ENCODE measurements at regions not wholly inside any gene's neighbourhood (a gene's known extent, or its start where the extent isn't known, plus 50 kb on each side); places are given as distances from the start of the nearest gene placed in this dataset.

DNA sequence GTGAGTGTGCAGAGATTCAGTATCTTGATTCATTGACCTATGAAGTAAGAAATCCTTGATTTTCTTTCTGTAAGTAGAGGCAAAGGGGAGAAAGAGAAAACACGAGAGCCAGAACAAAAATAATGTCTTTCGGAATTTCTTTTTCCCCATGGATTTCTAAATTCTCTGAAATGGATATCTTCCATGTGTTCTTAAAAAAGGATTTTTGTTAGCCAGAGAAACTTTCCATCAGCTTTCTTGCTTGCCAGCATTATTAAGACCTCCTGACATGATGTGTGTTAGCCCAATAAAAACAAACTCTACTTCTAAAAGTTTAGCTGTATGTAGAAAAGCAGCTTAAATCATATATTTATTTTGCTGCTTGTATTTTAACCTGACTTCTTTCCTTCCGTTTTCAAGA lies 122.3 kb upstream of the AADACL2 start:
- Histone ChIP-seq H3K4me1 (ENCODE audit: control insufficient read depth, insufficient read depth, low read length) (no peaks in the 10 kb centered on the region), H3K36me3 (ENCODE audit: control insufficient read depth in 2 of 2, insufficient read depth in 1 of 2, low read length in 2 of 2) (no peaks in the 10 kb centered on the region), H3K9me3 (ENCODE audit: control insufficient read depth, insufficient read depth, low read depth, low read length) (no peaks in the 10 kb centered on the region), H3K4me3 (ENCODE audit: low read depth, low read length) (no peak overlapping the region), H3K27ac (ENCODE audit: extremely low read depth, low read depth, low read length) (no peak overlapping the region)
- CTCF ChIA-PET, result no interaction called here
- POLR2A ChIA-PET, result no interaction called here
- TF ChIP-seq ZNF426 (tag by site-specific recombination; IDR thresholded peaks at IDR 0.05), result no peak
- TF ChIP-seq ZNF677 (tag by site-specific recombination; IDR thresholded peaks at IDR 0.05), result no peak
- no peak for TF ChIP-seq ZNF555 (tag by site-specific recombination; conservative IDR thresholded peaks at IDR 0.05)
- TF ChIP-seq ZNF350 (tag by site-specific recombination; IDR thresholded peaks at IDR 0.05), result no peak
- no peak for TF ChIP-seq ZNF391 (tag by site-specific recombination; IDR thresholded peaks at IDR 0.05; ENCODE audit: borderline replicate concordance, low read depth)
- TF ChIP-seq, protein P1, sequence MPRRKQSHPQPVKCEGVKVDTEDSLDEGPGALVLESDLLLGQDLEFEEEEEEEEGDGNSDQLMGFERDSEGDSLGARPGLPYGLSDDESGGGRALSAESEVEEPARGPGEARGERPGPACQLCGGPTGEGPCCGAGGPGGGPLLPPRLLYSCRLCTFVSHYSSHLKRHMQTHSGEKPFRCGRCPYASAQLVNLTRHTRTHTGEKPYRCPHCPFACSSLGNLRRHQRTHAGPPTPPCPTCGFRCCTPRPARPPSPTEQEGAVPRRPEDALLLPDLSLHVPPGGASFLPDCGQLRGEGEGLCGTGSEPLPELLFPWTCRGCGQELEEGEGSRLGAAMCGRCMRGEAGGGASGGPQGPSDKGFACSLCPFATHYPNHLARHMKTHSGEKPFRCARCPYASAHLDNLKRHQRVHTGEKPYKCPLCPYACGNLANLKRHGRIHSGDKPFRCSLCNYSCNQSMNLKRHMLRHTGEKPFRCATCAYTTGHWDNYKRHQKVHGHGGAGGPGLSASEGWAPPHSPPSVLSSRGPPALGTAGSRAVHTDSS (tag by site-specific recombination; IDR thresholded peaks at IDR 0.05), result no peak
- TF ChIP-seq ZNF335 (tag by site-specific recombination; conservative IDR thresholded peaks at IDR 0.05), result no peak
- no peak for TF ChIP-seq ZNF626 (tag by site-specific recombination; IDR thresholded peaks at IDR 0.05)
- TF ChIP-seq ZNF660 (tag by site-specific recombination; IDR thresholded peaks at IDR 0.05), result no peak
- no peak for TF ChIP-seq ZNF354C (tag by site-specific recombination; IDR thresholded peaks at IDR 0.05; ENCODE audit: borderline replicate concordance, low read depth)
- TF ChIP-seq ZXDB (tag by site-specific recombination; IDR thresholded peaks at IDR 0.05), result no peak
- TF ChIP-seq ZFHX2 (tag by site-specific recombination; conservative IDR thresholded peaks at IDR 0.05), result no peak
- no peak for TF ChIP-seq ZNF670 (tag by site-specific recombination; IDR thresholded peaks at IDR 0.05; ENCODE audit: low read depth)
- TF ChIP-seq ZBTB17 (tag by site-specific recombination; IDR thresholded peaks at IDR 0.05), result no peak
- TF ChIP-seq ZNF580 (tag by site-specific recombination; IDR thresholded peaks at IDR 0.05), result no peak
- TF ChIP-seq KLF16 (tag by site-specific recombination; IDR thresholded peaks at IDR 0.05), result no peak

DNA sequence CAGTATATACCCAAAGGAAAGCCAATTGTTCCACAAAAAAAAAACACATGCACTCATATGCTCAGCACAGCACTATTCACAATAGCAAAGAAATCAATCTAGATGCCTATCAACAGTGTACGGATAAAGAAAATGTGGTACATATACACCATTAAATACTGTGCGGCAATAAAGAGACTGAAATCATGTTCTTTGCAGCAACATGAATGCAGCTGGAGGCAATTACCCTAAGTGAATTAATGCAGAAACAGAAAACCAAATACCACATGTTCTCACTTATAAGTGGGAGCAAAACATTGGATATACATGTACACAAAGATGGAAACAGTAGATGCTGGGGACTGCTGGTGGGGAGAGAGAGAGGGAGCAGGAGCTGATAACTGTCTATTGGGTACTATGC lies 124.2 kb upstream of the AADACL2 start:
- H3K9me3 ChIP-seq (ENCODE audit: control insufficient read depth, insufficient read depth, low read depth, low read length), result no peaks in the 10 kb centered on the region
- no peak overlapping the region for H3K4me3 ChIP-seq (ENCODE audit: low read depth, low read length)
- H3K4me1 ChIP-seq (ENCODE audit: control insufficient read depth, insufficient read depth, low read length), result no peaks in the 10 kb centered on the region
- POLR2A ChIA-PET, result no interaction called here
- H3K27ac ChIP-seq (ENCODE audit: extremely low read depth, low read depth, low read length), result no peak overlapping the region
- CTCF ChIA-PET, result no interaction called here
- no peaks in the 10 kb centered on the region for H3K36me3 ChIP-seq (ENCODE audit: control insufficient read depth in 2 of 2, insufficient read depth in 1 of 2, low read length in 2 of 2)
- TF ChIP-seq, protein P2, sequence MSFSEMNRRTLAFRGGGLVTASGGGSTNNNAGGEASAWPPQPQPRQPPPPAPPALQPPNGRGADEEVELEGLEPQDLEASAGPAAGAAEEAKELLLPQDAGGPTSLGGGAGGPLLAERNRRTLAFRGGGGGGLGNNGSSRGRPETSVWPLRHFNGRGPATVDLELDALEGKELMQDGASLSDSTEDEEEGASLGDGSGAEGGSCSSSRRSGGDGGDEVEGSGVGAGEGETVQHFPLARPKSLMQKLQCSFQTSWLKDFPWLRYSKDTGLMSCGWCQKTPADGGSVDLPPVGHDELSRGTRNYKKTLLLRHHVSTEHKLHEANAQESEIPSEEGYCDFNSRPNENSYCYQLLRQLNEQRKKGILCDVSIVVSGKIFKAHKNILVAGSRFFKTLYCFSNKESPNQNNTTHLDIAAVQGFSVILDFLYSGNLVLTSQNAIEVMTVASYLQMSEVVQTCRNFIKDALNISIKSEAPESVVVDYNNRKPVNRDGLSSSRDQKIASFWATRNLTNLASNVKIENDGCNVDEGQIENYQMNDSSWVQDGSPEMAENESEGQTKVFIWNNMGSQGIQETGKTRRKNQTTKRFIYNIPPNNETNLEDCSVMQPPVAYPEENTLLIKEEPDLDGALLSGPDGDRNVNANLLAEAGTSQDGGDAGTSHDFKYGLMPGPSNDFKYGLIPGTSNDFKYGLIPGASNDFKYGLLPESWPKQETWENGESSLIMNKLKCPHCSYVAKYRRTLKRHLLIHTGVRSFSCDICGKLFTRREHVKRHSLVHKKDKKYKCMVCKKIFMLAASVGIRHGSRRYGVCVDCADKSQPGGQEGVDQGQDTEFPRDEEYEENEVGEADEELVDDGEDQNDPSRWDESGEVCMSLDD (tag by site-specific recombination; IDR thresholded peaks at IDR 0.05), result no peak
- TF ChIP-seq ZNF239 (tag by site-specific recombination; IDR thresholded peaks at IDR 0.05) (no peak), ZNF449 (tag by site-specific recombination; IDR thresholded peaks at IDR 0.05) (no peak), PRDM2 (tag by site-specific recombination; IDR thresholded peaks at IDR 0.05; ENCODE audit: borderline replicate concordance) (no peak), ZNF341 (tag by site-specific recombination; IDR thresholded peaks at IDR 0.05; ENCODE audit: low read depth) (no peak), YY2 (tag by site-specific recombination; IDR thresholded peaks at IDR 0.05) (no peak), ZSCAN18 (tag by site-specific recombination; IDR thresholded peaks at IDR 0.05) (no peak)
